ENCODE measurements at regions not wholly inside any gene's neighbourhood (a gene's known extent, or its start where the extent isn't known, plus 50 kb on each side); places are given as distances from the start of the nearest gene placed in this dataset.

- Mint-ChIP-seq H3K27me3 (no peaks in the 10 kb centered on the region), H3K27ac (no peak overlapping the region), H3K4me1 (no peaks in the 10 kb centered on the region), H3K4me3 (no peak overlapping the region), H3K9me3 (no peaks in the 10 kb centered on the region), H3K36me3 (ENCODE audit: low read depth) (no peaks in the 10 kb centered on the region)
- TF ChIP-seq, protein P1, sequence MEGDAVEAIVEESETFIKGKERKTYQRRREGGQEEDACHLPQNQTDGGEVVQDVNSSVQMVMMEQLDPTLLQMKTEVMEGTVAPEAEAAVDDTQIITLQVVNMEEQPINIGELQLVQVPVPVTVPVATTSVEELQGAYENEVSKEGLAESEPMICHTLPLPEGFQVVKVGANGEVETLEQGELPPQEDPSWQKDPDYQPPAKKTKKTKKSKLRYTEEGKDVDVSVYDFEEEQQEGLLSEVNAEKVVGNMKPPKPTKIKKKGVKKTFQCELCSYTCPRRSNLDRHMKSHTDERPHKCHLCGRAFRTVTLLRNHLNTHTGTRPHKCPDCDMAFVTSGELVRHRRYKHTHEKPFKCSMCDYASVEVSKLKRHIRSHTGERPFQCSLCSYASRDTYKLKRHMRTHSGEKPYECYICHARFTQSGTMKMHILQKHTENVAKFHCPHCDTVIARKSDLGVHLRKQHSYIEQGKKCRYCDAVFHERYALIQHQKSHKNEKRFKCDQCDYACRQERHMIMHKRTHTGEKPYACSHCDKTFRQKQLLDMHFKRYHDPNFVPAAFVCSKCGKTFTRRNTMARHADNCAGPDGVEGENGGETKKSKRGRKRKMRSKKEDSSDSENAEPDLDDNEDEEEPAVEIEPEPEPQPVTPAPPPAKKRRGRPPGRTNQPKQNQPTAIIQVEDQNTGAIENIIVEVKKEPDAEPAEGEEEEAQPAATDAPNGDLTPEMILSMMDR (IDR thresholded peaks at IDR 0.05): no peak
- DNase-seq (no peak), ATAC-seq (ENCODE audit: low read depth) (no peak)
- intact Hi-C loops (cut with micrococcal nuclease): no loop called here
- ChIA-PET CTCF (no interaction called here), POLR2A (no interaction called here)
These were observed 162.7 kb downstream of the KITLG start for GRCh38 chr12:88417531-88417930.

DNA sequence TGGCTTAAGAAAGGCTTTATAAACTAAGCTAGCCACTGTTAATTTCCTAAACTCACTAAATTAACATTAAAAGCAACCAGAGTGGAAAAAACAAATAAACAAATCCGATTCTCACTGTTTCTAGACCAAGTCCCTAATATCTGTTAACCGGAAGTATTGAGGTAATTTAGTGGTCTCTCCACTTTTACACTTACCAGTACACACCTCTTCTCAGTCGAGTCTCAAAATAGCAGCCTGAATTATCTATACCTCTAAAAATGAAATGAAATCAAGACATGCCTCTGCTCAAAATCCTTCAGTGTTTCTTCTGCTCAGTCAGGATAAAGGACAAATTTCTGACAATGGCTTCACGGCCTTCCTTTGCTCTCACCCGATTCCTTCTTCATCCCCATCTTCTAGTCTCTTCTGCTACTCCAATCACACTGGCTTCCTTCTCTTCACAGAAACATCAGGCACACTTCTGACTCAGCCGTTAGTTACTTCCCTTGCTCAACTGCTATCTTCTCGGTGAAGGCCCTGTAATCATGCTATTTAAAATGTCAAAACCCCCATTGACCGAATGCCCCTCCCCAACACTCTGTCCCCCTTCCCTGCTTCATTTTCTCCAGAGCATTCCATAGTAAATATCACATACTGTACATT, 161.3 kb downstream of the KITLG start:
- CTCF ChIA-PET: interaction anchor here (0.6 kb wide), 1 partner anchor 495 kb away, joined by 3 read pairs; no protein-coding TSS in a partner anchor
- no peak for ATAC-seq (ENCODE audit: low read depth)
- TF ChIP-seq, protein P1 (IDR thresholded peaks at IDR 0.05): no peak
- Mint-ChIP-seq H3K4me1 (no peaks in the 10 kb centered on the region), H3K27ac (no peak overlapping the region), H3K9me3 (no peaks in the 10 kb centered on the region), H3K27me3 (no peaks in the 10 kb centered on the region), H3K36me3 (ENCODE audit: low read depth) (no peaks in the 10 kb centered on the region), H3K4me3 (no peak overlapping the region)
- intact Hi-C loops (cut with micrococcal nuclease): no loop called here
- POLR2A ChIA-PET: no interaction called here
- no peak for DNase-seq

DNA sequence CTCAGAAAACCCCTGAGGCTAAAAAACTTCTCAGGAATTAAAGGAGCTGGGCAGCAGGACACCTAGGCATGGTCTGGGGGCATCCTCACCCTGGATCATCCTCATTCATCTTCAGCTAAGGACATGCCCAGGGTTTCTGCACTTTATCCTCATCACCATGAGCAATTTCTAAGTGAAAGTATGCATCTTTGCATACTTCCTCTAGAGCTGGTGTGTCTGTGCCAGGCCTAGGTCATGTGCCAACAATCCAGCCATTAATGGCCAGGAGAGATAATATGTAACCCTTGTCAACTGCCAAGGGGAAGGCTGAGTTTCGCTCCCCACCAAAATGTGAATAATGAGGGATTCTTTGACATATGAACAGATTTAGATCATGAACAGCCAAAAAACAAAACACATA, 160.5 kb downstream of the KITLG start:
- TF ChIP-seq, protein P1 (IDR thresholded peaks at IDR 0.05): no peak
- Mint-ChIP-seq H3K36me3 (ENCODE audit: low read depth) (no peaks in the 10 kb centered on the region), H3K27ac (no peak overlapping the region), H3K27me3 (no peaks in the 10 kb centered on the region), H3K4me3 (no peak overlapping the region), H3K9me3 (no peaks in the 10 kb centered on the region), H3K4me1 (no peaks in the 10 kb centered on the region)
- ChIA-PET CTCF (interaction anchor here (0.6 kb wide), 1 partner anchor 496 kb away, joined by 3 read pairs; no protein-coding TSS in a partner anchor), POLR2A (no interaction called here)
- ATAC-seq (ENCODE audit: low read depth) (no peak), DNase-seq (no peak)
- intact Hi-C loops (cut with micrococcal nuclease): no loop called here

GRCh38 chr12:88420457-88420856, 159.8 kb downstream of the KITLG start:
- H3K36me3 Mint-ChIP-seq (ENCODE audit: low read depth): no peaks in the 10 kb centered on the region
- ChIA-PET POLR2A (no interaction called here), CTCF (no interaction called here)
- TF ChIP-seq, protein P1 (IDR thresholded peaks at IDR 0.05): no peak
- ATAC-seq (ENCODE audit: low read depth) (no peak), DNase-seq (no peak)
- H3K27me3 Mint-ChIP-seq: no peaks in the 10 kb centered on the region
- no peaks in the 10 kb centered on the region for H3K9me3 Mint-ChIP-seq
- no peak overlapping the region for H3K4me3 Mint-ChIP-seq
- H3K4me1 Mint-ChIP-seq: no peaks in the 10 kb centered on the region
- H3K27ac Mint-ChIP-seq: no peak overlapping the region
- intact Hi-C loops (cut with micrococcal nuclease): no loop called here

DNA sequence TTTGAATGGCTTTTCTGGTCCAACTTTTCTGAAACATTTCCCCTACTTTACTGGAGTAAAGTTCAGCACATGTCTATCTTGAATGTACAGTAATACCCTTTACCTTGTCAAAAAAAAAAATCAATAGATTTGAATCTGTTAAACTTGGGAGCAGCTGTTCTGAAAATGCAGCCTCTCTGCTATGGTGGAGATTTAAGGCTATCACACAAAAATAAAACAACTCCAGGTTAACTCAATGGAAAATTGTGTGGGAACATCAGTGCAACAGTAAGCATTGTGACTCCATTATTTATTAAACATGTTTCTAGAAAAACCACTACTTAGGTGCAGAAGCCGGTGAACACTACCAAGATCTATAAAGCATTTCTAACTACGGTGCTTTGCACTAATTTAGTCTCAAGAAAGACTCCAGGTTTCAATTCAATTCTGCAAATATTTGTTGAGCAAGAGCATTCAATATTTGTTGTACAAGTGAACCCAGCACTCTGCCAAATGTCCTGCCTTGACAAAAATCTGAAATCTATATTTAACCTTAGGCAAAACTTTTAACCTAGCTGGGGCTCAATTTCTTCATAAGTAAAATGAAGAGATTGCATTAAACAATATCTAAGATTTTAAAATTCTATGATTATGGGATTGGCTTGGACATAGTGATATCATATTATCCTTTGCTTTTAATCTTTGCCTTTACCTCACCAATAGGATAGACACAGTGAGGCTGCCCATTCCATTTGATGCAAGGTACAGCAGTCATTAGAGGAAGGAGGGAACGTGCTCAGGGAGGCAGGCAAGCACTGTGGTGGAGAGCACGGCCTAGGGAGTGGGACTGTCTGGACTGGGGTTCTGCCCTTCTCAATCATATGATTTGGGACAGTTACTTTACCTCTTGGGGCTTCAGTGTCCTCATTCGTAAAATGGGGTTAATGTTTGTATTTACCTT, 155.2 kb downstream of the KITLG start:
- intact Hi-C loops (cut with micrococcal nuclease): no loop called here
- Mint-ChIP-seq H3K9me3 (no peaks in the 10 kb centered on the region), H3K4me1 (no peaks in the 10 kb centered on the region), H3K4me3 (no peak overlapping the region), H3K27ac (no peak overlapping the region), H3K27me3 (no peaks in the 10 kb centered on the region), H3K36me3 (ENCODE audit: low read depth) (no peaks in the 10 kb centered on the region)
- CTCF ChIA-PET: no interaction called here
- DNase-seq (no peak), ATAC-seq (ENCODE audit: low read depth) (no peak)
- POLR2A ChIA-PET: no interaction called here
- TF ChIP-seq, protein P1 (IDR thresholded peaks at IDR 0.05): no peak
